HG03378 (cell line): ENCODE measurements at regions not wholly inside any gene's neighbourhood (a gene's known extent, or its start where the extent isn't known, plus 50 kb on each side); places are given as distances from the start of the nearest gene placed in this dataset.
"Not testable (repeated sequence)": the region's sequence is repeated elsewhere in the genome, so short reads cannot be mapped to it uniquely, and the experiment has no call there.

Source experiments
- ATAC-seq: cut with Tn5 transposase; IDR thresholded peaks from one replicate; pipeline ENCODE4 v1.9.1; 2021; ENCODE audit warnings: mild to moderate bottlenecking, moderate library complexity; ENCODE audit not compliant: unreplicated experiment

- ATAC-seq, result no peak
Measured at GRCh38 chr17:31798205-31798724, 60.8 kb downstream of the COPRS start.

GRCh38 chr17:31795941-31796340 is 63.1 kb downstream of the COPRS start:
- not testable (repeated sequence) for ATAC-seq

- no peak for ATAC-seq
Measured at GRCh38 chr17:31794111-31794510, 64.9 kb downstream of the COPRS start.

GRCh38 chr17:31793634-31794033 is 65.4 kb downstream of the COPRS start:
- not testable (repeated sequence) for ATAC-seq

- ATAC-seq, result no peak
Measured at GRCh38 chr17:31792007-31792585, 66.9 kb downstream of the COPRS start.

- no peak for ATAC-seq
Measured at GRCh38 chr17:31789707-31790505, 69.1 kb downstream of the COPRS start.

GRCh38 chr17:31788956-31789355 is 70.1 kb downstream of the COPRS start:
- no peak for ATAC-seq

- no peak for ATAC-seq
Measured at GRCh38 chr17:31788571-31788946, 70.5 kb downstream of the COPRS start.

GRCh38 chr17:31787857-31788570 is 71.0 kb downstream of the COPRS start:
- ATAC-seq, result no peak

GRCh38 chr17:31786796-31787481 is 72.1 kb downstream of the COPRS start:
- ATAC-seq, result no peak

- no peak for ATAC-seq
Measured at GRCh38 chr17:31780483-31780882, 78.6 kb downstream of the COPRS start.

GRCh38 chr17:31778523-31778922 is 80.5 kb downstream of the COPRS start:
- no peak for ATAC-seq

- ATAC-seq, result not testable (repeated sequence)
Measured at GRCh38 chr17:31771328-31771727, 87.7 kb downstream of the COPRS start.

- not testable (repeated sequence) for ATAC-seq
Measured at GRCh38 chr17:31770501-31770900, 88.5 kb downstream of the COPRS start.

- not testable (repeated sequence) for ATAC-seq
Measured at GRCh38 chr17:31761836-31762510, 97.1 kb downstream of the COPRS start.

- no peak for ATAC-seq
Measured at GRCh38 chr17:31758646-31759045, 100.4 kb downstream of the COPRS start.

GRCh38 chr17:31757097-31757496 is 101.9 kb downstream of the COPRS start:
- no peak for ATAC-seq

- no peak for ATAC-seq
Measured at GRCh38 chr17:31754239-31754945, 104.7 kb downstream of the COPRS start.

GRCh38 chr17:31753011-31753410 is 106.0 kb downstream of the COPRS start:
- ATAC-seq, result no peak

GRCh38 chr17:31752584-31752983 is 106.5 kb downstream of the COPRS start:
- ATAC-seq, result no peak
